GM19043 (cell line): ENCODE measurements at regions not wholly inside any gene's neighbourhood (a gene's known extent, or its start where the extent isn't known, plus 50 kb on each side); places are given as distances from the start of the nearest gene placed in this dataset.

Experiments used
- ATAC-seq: cut with Tn5 transposase; IDR thresholded peaks from one replicate; pipeline ENCODE4 v1.9.1; 2021; ENCODE audit warnings: low read depth; ENCODE audit not compliant: unreplicated experiment

DNA sequence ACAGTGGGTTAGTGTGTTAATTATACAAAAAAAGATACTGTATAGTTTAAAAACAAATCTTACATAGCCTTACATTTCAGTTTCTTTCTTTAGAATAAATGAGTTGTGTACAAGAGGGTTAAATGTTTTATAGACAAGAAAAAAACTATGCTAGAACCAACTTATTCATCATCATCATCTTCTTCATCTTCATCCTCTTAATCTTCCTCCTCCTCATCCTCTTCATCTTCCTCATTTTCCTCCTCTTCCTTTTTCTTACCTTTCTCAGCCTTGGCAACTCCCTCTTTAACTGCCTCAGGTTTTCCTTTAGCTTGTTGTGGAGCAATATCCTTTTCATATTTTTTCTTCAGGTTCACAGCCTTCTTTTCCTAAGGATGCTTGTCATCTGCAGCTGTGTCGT is 53.7 kb downstream of the RPS12 start:
- ATAC-seq: no peak

DNA sequence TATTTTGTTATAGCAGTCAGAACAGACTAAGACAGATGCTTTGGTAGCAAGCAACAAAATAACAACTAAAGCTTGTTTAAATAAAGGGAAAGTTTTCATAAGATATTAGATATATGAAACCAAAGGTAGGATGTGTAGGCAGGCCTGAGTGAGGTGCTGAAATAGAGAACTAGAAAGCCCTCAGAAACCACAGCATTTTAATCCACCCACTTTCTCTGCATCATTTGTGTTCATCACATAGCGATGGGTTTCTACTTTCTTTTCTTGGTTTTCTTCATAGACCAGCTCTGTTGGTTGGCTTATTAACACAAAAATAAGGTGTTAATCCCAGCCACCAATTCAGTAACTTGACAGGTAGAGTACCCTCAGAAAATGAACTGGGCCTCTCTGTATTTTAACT is 58.6 kb downstream of the RPS12 start:
- ATAC-seq: peak; percentile 100

DNA sequence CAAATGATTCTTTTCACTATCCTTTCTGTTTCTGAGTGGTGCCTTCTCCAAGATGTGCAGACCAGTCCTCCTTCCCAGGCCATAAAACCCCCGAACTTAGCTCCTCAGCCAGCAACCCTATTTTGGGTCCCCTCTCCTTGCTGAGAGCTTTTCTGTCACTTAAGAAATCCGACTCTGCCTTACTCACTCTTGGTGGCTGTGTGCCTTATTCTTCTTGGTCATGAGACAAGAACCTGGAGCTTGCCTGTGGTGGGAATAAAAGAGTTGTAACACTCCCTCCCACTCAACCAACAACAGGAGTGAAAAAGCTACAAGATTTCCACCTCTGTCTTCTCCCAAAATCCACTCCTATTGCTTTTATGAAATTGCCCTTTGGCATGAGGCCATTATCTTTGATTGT is 62.6 kb downstream of the RPS12 start:
- no peak for ATAC-seq

DNA sequence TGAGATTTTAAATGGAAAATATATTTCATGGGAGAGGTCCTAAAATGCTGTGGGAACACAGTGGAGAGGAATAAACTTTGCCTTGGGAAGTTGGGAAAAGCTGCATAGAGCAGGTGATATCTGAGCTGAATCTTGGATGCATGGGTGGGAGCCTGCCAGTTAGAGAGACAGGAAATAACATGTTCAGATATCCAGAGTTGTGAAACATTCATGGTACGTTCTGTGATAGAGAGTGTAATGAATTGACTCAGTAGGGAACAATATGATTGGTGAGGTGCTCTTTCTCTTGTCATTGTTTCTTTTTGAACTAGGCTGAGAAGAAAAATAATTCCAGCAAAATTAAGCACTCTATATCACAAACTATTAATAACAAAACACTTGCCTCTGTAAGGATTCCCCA is 72.8 kb downstream of the RPS12 start:
- no peak for ATAC-seq

DNA sequence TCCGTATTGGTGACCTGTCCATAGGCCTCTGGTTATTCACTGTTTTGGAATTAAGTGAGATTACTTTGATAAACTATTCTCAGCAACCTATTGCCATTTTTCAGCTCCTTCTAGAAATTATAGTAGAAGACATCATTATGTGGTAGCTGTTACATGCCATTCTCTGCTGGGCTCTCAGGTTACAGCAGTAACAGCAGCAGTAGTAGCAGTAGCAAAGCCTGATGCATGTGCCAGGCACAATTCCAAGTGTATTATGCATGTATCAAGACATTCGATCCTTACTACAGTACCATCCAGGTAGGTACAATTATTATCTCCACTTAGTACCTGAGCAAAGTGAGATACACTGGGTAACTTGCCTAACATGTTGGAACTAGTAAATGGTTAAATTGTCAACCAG is 74.3 kb downstream of the RPS12 start:
- ATAC-seq: no peak

DNA sequence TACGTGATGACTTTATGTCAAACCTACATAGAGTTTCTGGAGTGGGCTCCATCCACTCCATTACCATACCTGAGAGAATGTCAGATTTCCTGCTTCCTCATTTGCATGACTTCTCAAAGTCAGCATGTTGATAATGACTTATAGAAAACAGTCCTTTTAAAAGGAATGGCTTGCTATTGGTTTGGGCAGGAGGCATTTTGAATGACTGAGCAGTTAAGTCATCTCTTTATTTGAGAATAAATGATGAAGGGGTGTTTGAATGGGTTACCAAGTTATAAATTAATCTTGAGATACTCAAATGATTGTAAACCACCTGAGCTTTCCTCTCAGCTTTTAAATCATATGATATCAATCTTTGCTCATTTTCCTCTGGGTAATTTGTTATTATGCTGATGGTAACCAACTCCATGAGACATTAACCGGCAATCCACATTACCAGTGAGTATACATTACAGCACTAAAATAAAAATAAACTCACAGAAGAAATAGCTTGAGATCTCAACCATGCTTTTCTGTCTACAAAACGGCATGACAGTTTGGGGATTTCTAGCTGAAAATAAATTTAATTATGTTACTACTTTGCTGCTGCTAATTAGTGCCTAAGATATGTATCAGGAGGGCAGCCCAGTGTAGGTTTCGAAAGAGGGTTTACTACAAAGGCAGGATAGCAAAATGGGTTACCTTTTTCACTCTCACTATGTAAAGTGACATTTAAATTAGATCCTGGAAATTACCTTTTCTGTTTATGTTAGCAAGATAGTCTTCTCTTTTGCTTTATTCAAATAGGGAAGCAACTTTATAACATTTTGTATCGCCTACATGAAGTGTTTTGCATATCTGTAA is 78.8 kb downstream of the RPS12 start:
- no peak for ATAC-seq

DNA sequence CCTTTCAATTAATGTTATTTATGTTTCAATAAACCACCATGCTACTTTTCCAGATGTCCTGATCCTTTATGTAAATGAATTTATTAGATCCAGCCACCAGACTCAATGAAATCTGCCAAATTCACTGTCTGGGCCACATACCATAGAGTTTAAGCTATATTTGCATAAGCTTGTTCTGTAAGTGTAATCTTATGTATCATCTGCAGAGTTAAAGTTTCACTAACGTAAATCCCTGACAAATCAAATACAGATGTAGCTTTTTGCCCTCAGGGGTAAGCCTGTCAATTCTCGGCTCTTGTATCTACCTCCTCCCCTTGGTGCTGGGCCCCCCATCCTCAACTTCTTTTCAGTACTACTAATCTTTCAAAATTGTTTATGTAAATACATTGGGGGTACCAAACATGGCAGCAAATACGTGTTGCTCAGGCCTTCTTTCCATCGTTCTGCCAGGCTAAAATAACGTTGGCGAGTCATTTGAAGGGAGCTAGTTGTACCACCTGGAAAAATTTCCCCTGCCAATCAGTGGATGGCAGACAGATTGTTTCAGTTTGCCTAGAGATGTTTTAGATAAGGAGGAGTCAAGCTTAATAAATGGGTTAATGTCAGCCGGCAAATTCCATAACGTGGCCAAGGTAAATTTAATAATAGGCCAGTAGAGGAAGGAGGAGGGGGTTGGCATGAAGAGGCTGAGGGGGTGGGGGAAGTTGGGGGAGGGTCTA is 79.6 kb downstream of the RPS12 start:
- no peak for ATAC-seq

DNA sequence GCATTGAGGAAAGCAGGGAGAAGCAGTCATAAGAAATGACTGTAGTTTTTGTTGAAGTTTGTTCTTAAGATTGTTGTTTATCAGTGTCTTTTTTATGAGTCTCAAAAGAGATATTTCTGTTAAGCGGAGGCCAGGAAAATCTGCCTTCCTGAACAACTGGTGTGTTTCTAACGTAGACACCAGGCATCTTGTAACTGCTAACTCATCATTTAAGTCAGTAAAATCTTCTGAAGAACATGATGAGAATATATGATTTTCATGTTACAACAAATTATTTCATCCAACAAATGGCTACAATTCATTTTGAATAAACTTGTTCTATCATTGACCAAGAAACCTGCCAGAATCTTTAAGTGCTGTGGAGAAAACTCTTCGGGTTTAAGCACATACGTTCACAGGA is 84.0 kb downstream of the RPS12 start:
- ATAC-seq: no peak

DNA sequence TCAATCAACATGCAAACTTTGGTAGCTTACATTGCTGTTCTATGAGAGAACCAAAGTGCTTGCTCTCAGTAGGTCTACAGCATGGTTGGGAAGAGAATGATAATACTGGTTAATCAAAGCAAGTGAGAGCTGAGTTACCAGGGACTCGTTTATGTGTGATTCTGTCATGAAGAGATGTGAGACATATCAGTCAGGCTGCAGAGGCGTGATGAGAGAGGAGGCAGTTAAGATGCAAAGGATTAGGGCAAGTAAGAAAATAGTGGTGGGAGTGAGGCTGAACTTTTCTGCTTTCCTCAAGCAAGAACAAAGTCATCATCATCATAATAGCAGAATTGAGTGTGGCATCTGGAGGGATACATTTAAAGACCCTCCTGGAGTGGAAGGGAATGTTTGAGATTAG is 86.5 kb downstream of the RPS12 start:
- no peak for ATAC-seq

DNA sequence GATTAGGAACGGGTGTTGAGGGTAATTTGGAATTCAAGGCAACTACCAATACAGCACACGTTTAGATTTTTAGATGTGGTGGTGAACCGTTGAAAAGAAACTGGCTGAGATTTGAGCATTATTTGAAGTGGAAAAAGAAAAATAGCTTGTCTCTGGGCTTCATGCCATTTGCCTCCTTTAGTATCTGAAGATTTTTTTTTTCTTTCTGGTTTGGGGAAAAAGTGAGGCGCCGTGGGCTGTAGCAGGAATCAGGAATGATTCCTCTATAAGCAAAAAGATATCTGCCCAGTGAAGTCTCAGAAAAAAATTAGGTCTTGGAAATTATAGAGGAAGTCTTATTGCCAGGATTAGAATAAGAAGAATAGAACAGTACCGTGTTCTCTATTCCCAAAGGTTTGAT is 88.5 kb downstream of the RPS12 start:
- ATAC-seq: no peak

DNA sequence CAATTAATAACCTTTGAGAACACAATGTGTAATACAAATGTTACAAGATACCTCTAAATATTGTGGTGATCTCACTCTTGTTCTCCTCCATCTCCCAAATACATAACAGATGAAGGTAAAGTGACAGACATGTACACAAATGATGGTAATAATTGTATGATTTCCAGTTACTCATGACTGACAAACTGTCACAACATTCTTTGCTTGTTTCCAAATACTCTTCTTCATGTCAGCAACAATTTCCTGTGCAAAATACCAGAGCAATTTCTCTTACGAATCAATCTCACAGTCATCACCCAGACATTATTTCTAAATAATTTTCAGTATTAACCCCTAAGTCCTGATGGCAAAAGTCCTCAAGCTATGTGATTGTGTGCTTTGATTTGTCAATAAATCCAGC is 92.9 kb downstream of the RPS12 start:
- ATAC-seq: no peak

DNA sequence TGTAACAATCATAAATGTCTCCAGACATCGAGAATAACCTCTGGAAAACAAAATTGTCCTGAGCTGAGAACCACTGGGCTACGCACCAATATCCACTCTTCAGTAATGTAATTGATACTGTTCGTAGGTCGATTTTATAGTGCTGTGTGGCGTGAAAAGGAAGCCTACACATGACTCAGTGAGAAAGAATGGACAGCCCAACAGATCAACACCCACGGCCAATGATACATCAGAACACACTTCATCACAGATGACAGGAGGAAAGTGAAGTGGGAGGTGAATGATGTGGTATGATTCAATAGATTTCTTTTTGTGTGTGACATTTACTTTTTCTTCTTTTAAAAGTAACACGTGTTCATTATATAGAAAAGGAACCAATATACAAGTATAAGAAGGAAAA is 93.5 kb downstream of the RPS12 start:
- no peak for ATAC-seq

DNA sequence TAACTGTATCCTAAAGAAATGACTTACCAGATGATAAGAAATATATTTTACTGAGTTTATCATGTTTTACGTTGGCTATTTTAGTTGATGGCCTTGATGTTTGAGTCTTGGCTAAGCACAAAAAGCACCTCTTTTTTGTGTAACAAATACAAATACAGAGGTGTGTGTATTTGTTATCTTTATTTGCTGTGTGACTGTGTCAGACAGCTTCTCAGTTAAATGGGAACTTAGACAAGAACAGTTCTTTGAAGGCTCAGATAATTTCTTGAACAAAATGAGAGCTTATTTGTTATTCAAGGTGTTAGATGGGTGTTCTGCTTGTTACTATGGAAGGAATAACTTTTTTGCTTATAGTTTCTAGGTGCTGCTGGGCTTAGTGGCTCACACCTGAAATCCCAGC is 95.4 kb downstream of the RPS12 start:
- ATAC-seq: no peak

DNA sequence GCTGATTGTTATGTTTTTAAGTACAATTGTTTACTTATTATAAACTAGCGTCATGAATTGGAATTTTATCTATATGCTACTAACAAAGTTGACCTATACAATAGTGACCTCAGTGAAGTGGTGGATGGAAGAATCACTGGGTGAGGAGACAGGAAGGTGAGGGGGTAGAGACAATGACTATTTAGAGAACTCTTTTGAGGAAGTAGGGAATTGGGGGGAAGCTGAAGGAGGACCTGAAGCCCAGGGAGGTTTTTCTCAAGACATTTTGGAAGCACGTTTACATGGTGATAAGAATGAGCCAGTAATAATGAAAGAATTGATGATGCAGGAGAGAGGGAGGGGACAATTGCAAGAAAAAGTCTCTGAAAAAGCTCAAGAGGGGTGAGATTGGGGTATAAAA is 96.4 kb downstream of the RPS12 start:
- ATAC-seq: no peak

DNA sequence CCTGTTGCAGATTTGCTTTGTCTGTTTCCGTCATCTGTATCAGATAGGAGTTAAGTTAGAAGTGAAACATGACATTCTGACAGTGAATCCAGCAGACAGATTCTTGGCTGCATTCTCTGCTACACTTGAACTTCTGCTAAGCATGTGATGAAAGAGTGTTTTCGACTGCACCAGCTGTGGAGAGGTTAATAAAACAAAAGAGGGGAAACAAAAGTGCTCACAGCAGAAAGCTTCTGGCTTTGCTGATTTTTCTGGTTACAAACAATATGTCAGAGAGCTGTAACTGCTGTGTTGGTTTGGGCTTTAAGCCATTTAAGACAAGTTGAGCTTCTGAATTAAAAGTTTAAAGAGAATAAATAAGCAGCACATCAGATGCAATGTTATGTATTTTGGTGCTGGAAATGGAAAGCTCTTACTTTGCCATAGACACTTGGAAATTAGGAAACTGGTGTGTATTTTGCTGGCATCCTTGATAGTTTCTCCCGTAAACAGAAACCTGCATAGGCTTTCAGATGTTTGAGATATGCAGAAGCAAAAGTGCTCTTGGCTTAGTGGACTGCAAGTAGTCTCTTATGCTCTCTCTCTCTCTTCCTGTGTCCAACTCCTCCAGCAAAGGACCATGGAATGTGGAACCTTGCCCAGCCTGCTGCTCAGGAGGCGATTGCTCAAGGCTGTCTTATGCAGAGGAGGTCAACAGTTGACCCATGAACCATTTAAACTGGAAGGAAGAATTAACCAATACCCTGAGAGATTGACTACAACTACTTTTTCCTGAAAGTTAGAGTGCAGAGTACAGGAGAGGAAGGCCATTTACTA is 104.9 kb downstream of the RPS12 start:
- no peak for ATAC-seq

DNA sequence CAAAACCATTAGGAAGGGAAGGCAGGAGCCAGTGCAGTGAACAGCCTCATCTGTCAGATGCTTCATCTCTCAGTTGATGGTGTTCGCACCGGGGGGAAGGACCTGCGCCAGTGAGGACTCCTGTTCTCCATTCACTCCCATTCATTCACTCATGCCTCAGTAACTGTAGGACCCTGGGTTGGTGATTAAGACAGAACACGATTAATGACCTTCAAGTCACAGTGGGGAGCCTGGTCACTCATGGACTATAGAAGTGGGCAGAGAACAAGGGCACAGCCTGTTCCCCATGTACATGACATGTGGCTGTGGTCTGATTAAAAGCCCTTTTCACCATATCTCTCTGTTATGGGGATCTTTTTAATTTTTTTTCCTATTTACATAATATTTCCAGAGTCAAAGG is 113.3 kb downstream of the RPS12 start:
- ATAC-seq: no peak

DNA sequence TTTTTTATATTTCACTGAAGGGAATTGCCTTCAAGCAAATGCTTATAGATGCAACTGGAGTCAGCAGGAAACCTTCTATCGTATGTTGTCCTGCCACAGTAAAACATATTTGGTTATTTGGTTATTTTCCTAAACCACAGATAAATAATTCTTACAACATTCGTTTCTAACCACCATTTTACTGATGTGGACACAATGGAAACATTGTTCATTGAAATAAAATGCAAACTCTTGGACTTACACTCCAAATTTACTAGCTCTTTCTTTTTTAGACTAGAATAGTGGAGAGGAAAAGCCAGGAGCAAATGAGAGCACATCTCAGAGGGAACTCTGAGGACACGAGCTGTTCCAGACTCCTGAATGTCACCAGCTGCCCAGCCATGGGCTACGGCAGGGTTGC is 114.8 kb downstream of the RPS12 start:
- ATAC-seq: no peak

DNA sequence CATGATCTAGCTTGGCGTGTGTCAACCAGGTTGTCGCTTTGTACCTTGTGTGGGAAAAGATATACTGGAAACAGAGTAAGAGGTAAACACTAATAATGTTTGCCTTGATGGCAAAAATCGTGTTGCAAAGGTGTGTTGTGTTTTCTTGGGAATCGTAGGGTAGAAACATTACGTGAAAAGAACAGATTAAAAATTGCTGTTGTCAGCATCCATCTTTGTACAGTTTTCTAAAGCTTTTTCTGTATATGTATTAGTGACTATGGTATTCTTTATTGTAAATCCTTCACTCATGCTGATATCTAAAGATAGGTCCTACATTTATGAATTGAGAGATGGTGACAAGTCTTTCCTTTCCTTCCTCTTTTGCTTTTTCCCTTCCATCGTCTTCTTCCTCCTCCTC is 116.9 kb downstream of the RPS12 start:
- ATAC-seq: no peak

DNA sequence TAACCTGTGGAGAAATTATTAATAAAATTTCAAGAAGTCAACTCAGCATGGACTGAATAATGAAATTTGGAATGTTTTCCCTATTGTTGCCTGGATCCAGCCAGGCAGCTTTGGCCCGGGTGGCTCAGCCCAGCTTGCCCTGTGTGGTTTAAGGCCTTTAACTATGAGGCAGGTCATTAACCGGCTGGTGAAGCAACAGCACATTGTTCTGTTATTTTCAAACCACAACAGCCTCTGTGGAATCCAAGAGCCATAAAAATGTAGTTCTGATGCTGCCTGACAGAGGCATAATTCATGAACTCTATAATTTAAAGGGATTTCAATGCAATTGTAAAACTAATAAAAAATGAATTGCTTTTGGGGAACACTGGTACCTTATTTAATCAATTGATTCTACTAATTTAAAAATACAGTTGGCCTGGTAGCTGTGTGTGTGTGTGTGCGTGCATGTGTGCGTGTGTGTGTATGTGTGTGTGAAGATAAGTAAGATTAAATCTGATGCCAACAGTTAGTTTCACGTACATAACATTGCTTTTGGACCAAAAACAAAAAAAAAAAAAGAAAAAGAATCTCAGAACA is 117.7 kb downstream of the RPS12 start:
- no peak for ATAC-seq

DNA sequence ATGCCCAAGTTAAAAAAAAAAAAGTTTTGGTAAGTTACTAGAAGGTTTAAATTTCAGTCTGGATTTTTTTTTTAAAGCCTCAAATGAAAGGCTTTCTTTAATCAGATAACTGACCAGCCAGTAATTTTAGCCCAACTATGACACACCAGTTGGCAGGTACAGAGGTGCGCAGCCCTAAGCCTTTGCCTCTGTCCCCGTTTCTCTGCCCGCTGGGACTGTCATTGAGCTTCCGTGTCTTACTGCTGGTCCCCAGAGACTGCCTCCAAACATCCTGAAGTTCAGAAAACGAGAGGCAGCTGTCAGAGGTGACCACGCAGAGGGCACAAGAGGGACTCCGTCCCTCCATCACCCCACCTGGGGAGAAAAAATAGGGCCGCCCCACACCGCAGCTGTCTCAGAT is 118.2 kb downstream of the RPS12 start:
- ATAC-seq: no peak

DNA sequence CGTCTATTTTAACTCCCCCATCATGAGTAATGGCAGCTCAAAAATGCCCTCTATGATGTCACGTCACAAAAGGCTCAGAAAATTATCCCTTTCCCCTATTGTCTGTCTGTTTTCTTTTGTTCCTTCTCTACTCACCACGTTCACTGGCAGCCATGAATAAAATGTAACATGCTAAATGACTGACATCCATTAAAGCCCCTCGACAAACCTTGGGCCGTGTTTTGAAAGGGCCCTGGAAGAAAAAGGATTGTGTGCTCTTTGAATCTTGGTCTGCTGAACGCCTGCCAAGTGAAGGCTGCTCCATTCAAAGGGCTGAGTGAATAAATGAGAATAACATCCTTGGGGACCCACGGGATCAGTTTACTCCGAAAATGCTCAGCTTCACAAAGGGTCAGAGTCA is 118.7 kb downstream of the RPS12 start:
- ATAC-seq: no peak
